VCaP (cell line): ENCODE measurements at regions not wholly inside any gene's neighbourhood (a gene's known extent, or its start where the extent isn't known, plus 50 kb on each side); places are given as distances from the start of the nearest gene placed in this dataset.

Experiments used
- H3K27ac ChIP-seq: fragments of 450-650 bp; 2 replicates; pipeline ENCODE4 v1.5.1; 2017
- CTCF ChIP-seq: fragments of 450-650 bp; conservative IDR thresholded peaks from 2 replicates; pipeline ENCODE4 v1.5.1; 2017; ENCODE audit warnings: mild to moderate bottlenecking, moderate library complexity

GRCh38 chr12:123095078-123095881, 55.6 kb downstream of the PITPNM2 start:
- no peak for TF ChIP-seq CTCF
- H3K27ac ChIP-seq: no peak overlapping the region

- TF ChIP-seq CTCF: no peak
- H3K27ac ChIP-seq: no peak overlapping the region
Observed at GRCh38 chr12:123094349-123095077, 56.4 kb downstream of the PITPNM2 start.

GRCh38 chr12:123092866-123093265, 58.0 kb downstream of the PITPNM2 start:
- H3K27ac ChIP-seq: no peak overlapping the region
- no peak for TF ChIP-seq CTCF

GRCh38 chr12:123091230-123092150, 59.4 kb downstream of the PITPNM2 start:
- no peak overlapping the region for H3K27ac ChIP-seq
- TF ChIP-seq CTCF: no peak

- H3K27ac ChIP-seq: no peak overlapping the region
Observed at GRCh38 chr12:123089631-123090353, 61.1 kb downstream of the PITPNM2 start.

GRCh38 chr12:123089140-123089539, 61.8 kb downstream of the PITPNM2 start:
- no peak overlapping the region for H3K27ac ChIP-seq

More at GRCh38 chr12:123089631-123090353, 61.1 kb downstream of the PITPNM2 start:
- no peak for TF ChIP-seq CTCF

More at GRCh38 chr12:123089140-123089539, 61.8 kb downstream of the PITPNM2 start:
- no peak for TF ChIP-seq CTCF
